ENCODE measurements at regions not wholly inside any gene's neighbourhood (a gene's known extent, or its start where the extent isn't known, plus 50 kb on each side); places are given as distances from the start of the nearest gene placed in this dataset.

DNA sequence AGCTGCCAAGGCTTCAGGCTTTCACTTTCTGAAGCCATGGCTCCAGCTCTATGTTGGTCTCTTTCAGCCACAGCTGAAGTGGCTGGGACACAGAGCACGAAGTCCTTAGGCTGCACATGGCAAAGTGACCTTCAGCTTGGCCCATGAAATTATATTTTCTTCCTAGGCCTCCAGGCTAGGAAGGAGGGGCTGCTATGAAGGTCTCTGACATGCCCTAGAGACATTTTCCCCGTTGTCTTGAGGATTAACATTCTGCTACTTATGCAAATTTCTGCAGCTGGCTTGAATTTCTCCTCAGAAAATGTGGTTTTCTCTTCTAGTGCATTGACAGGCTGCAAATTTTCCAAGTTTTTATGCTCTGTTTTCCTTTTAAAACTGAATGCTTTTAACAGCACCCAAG lies 99.8 kb upstream of the KCNIP4 start:
- no peak overlapping the region for H3K27ac Mint-ChIP-seq (ENCODE audit: unreplicated experiment)
- no peaks in the 10 kb centered on the region for H3K27me3 Mint-ChIP-seq (ENCODE audit: low read depth)
- TF ChIP-seq, protein P1, sequence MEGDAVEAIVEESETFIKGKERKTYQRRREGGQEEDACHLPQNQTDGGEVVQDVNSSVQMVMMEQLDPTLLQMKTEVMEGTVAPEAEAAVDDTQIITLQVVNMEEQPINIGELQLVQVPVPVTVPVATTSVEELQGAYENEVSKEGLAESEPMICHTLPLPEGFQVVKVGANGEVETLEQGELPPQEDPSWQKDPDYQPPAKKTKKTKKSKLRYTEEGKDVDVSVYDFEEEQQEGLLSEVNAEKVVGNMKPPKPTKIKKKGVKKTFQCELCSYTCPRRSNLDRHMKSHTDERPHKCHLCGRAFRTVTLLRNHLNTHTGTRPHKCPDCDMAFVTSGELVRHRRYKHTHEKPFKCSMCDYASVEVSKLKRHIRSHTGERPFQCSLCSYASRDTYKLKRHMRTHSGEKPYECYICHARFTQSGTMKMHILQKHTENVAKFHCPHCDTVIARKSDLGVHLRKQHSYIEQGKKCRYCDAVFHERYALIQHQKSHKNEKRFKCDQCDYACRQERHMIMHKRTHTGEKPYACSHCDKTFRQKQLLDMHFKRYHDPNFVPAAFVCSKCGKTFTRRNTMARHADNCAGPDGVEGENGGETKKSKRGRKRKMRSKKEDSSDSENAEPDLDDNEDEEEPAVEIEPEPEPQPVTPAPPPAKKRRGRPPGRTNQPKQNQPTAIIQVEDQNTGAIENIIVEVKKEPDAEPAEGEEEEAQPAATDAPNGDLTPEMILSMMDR (conservative IDR thresholded peaks at IDR 0.05): no peak
- no peaks in the 10 kb centered on the region for H3K36me3 Mint-ChIP-seq (ENCODE audit: low read depth)
- no peak for DNase-seq (ENCODE audit: low read depth, low spot score)
- no peak overlapping the region for H3K4me3 Mint-ChIP-seq
- H3K4me1 Mint-ChIP-seq: no peaks in the 10 kb centered on the region
- peaks cover 3% of the 10 kb centered on the region for H3K9me3 Mint-ChIP-seq

GRCh38 chr4:22047793-22048192 lies 99.2 kb upstream of the KCNIP4 start:
- Mint-ChIP-seq H3K27me3 (ENCODE audit: low read depth) (no peaks in the 10 kb centered on the region), H3K4me1 (no peaks in the 10 kb centered on the region), H3K27ac (ENCODE audit: unreplicated experiment) (no peak overlapping the region), H3K9me3 (peaks cover 3% of the 10 kb centered on the region), H3K4me3 (no peak overlapping the region), H3K36me3 (ENCODE audit: low read depth) (no peaks in the 10 kb centered on the region)
- no peak for DNase-seq (ENCODE audit: low read depth, low spot score)
- TF ChIP-seq, protein P1 (conservative IDR thresholded peaks at IDR 0.05): no peak

DNA sequence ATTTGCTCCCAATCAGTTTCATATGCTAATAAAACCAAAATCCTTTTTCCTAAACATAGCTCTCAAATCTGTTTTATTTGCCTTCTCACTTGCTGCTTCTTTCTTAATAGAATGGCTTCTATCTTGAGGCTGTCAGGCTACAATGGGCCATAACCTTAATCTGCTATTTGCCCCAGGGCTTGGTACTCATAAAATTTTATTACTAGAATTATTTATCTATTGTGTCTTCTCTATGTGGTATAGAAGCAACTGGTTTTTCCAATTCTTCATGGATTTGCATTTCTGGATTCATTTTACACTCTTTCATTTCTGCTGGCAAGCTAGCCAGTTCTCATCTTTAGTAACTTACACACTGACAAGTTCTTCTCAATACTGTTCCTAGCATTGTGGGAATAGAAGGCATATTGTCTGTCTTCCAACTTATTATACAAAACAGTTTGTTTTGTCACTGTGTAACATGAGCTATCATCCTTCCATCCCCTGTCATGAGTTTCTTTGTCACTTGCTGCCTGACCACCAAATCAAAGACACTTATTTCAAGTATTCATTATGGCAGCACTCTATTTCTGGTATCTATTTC lies 96.6 kb upstream of the KCNIP4 start:
- no peaks in the 10 kb centered on the region for H3K4me1 Mint-ChIP-seq
- no peak overlapping the region for H3K27ac Mint-ChIP-seq (ENCODE audit: unreplicated experiment)
- H3K36me3 Mint-ChIP-seq (ENCODE audit: low read depth): no peaks in the 10 kb centered on the region
- no peak overlapping the region for H3K4me3 Mint-ChIP-seq
- DNase-seq (ENCODE audit: low read depth, low spot score): no peak
- TF ChIP-seq, protein P1 (conservative IDR thresholded peaks at IDR 0.05): no peak
- no peaks in the 10 kb centered on the region for H3K27me3 Mint-ChIP-seq (ENCODE audit: low read depth)
- peaks cover 6% of the 10 kb centered on the region for H3K9me3 Mint-ChIP-seq

DNA sequence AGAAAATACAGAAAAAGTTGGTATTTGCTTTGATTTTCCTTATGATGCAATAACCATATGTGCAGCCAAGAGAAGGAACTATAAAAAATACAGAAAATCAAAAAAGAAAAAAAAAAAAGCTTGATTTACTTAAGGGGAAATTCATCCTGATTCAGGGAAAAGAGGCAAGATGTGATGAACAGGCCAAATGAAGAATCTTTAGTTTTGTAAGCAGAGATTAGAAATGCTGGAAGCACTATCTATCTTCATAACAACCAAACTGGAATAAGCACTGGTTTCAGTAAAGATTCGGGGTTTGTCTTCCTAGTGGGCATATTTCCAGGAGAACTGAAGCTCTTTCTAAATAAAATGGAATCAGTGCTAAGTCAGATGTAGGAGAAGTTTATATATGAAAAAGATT lies 82.9 kb upstream of the KCNIP4 start:
- H3K4me1 Mint-ChIP-seq: no peaks in the 10 kb centered on the region
- no peaks in the 10 kb centered on the region for H3K27me3 Mint-ChIP-seq (ENCODE audit: low read depth)
- H3K9me3 Mint-ChIP-seq: no peaks in the 10 kb centered on the region
- H3K4me3 Mint-ChIP-seq: no peak overlapping the region
- no peak overlapping the region for H3K27ac Mint-ChIP-seq (ENCODE audit: unreplicated experiment)
- no peaks in the 10 kb centered on the region for H3K36me3 Mint-ChIP-seq (ENCODE audit: low read depth)
- no peak for DNase-seq (ENCODE audit: low read depth, low spot score)
- TF ChIP-seq, protein P1 (conservative IDR thresholded peaks at IDR 0.05): no peak

DNA sequence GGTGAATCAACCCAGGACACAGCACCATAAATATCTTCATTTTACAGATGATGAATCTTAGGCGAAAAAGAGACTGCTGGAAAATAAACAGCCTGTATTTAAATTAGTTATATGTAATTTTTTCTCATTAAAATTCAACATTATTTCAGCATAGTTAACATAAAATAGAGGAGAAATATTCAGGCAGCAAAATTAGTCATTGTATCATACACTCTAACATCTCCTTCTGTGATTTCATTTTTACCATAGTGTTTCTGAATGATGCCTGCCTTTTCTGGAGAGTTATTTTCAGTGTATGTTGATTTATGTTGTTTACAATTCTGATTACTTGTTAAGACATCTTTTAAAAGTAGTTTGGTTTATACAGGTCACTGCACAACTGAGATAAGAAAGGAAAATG lies 82.3 kb upstream of the KCNIP4 start:
- Mint-ChIP-seq H3K9me3 (no peaks in the 10 kb centered on the region), H3K27ac (ENCODE audit: unreplicated experiment) (no peak overlapping the region), H3K4me3 (no peak overlapping the region), H3K27me3 (ENCODE audit: low read depth) (no peaks in the 10 kb centered on the region), H3K36me3 (ENCODE audit: low read depth) (no peaks in the 10 kb centered on the region), H3K4me1 (no peaks in the 10 kb centered on the region)
- TF ChIP-seq, protein P1 (conservative IDR thresholded peaks at IDR 0.05): no peak
- DNase-seq (ENCODE audit: low read depth, low spot score): no peak
